ENCODE measurements at regions not wholly inside any gene's neighbourhood (a gene's known extent, or its start where the extent isn't known, plus 50 kb on each side); places are given as distances from the start of the nearest gene placed in this dataset.

DNA sequence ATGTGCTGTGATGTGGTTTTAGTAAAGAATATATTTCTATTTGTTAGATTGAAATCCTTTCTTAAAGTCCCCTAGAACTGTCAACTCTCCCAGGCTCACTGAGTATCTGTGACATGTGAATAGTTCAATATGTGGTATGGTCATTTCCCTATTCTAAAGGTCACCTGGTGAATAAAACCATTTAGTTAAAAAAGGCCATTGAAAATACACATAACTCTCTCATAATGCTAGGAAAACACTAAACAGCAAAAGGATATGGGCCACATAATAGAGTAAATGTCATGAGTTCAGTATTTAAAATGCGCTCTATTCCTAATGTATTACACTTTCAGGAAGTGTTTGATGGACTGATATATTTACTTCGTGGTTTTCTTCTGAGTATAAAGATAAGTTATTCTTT, 420.9 kb upstream of the JAG1 start:
- H3K27ac ChIP-seq (ENCODE audit: low read depth, low read length), result no peak overlapping the region
- no peak overlapping the region for H2BK15ac ChIP-seq (ENCODE audit: low read length)
- no peaks in the 10 kb centered on the region for H3K4me1 ChIP-seq (replicated peaks in 1 of 4; ENCODE audit: control insufficient read depth in 3 of 4, insufficient read depth in 4 of 4, low read length in 3 of 4)
- no peak overlapping the region for H3K23ac ChIP-seq (ENCODE audit: insufficient read length)
- H2BK12ac ChIP-seq (ENCODE audit: low read depth, low read length), result no peak overlapping the region
- H2AFZ ChIP-seq (ENCODE audit: low read length), result no peak overlapping the region
- H4K91ac ChIP-seq (replicated peaks; ENCODE audit: insufficient read length, low read length), result no peak overlapping the region
- no peaks in the 10 kb centered on the region for H3K9me3 ChIP-seq (ENCODE audit: insufficient read depth in 2 of 2, low read depth in 1 of 2, low read length in 1 of 2)
- no peak overlapping the region for H2AK5ac ChIP-seq (ENCODE audit: low read depth, low read length)
- CTCF ChIA-PET (ENCODE audit: partially characterized antibody), result no interaction called here
- no peak overlapping the region for H2BK20ac ChIP-seq (ENCODE audit: low read length)
- H4K8ac ChIP-seq (ENCODE audit: extremely low read depth, insufficient read depth, low read length), result no peak overlapping the region
- no peak overlapping the region for H3K56ac ChIP-seq (replicated peaks; ENCODE audit: insufficient read length, low read depth, low read length)
- no peak for TF ChIP-seq NANOG (IDR thresholded peaks at IDR 0.05; ENCODE audit: insufficient read depth, low read depth, low read length, poor library complexity, severe bottlenecking)
- TF ChIP-seq SP4 (IDR thresholded peaks at IDR 0.05; ENCODE audit: low read length), result no peak
- no peak for TF ChIP-seq RAD21 (IDR thresholded peaks at IDR 0.05 in 1 of 2, conservative IDR thresholded peaks at IDR 0.05 in 1 of 2; ENCODE audit: low read depth in 2 of 2, low read length in 2 of 2)
- no peak for TF ChIP-seq BRCA1 (IDR thresholded peaks at IDR 0.05; ENCODE audit: low read depth, low read length)
- TF ChIP-seq SAP30 (IDR thresholded peaks at IDR 0.05; ENCODE audit: insufficient read depth, insufficient replicate concordance, low read length), result no peak
- no peak for TF ChIP-seq JUN (IDR thresholded peaks at IDR 0.05; ENCODE audit: low read depth, low read length)
- TF ChIP-seq PHF8 (conservative IDR thresholded peaks at IDR 0.05; ENCODE audit: low read depth, low read length), result no peak
- no peak for TF ChIP-seq KDM4A (IDR thresholded peaks at IDR 0.05; ENCODE audit: low read depth, low read length, severe bottlenecking)
- TF ChIP-seq CHD2 (IDR thresholded peaks at IDR 0.05; ENCODE audit: low read length), result no peak
- no peak for TF ChIP-seq SP2 (IDR thresholded peaks at IDR 0.05; ENCODE audit: low read length)
- TF ChIP-seq SIRT6 (IDR thresholded peaks at IDR 0.05; ENCODE audit: low read length), result no peak
- TF ChIP-seq CTBP2 (IDR thresholded peaks at IDR 0.05; ENCODE audit: borderline replicate concordance, insufficient read depth, insufficient read length, low read length), result no peak
- TF ChIP-seq POLR2AphosphoS5 (IDR thresholded peaks at IDR 0.05; ENCODE audit: low read depth, low read length), result no peak
- TF ChIP-seq SP1 (IDR thresholded peaks at IDR 0.05; ENCODE audit: low read depth, low read length), result no peak
- no peak overlapping the region for H3K9ac ChIP-seq (replicated peaks in 1 of 4; ENCODE audit: extremely low read depth in 1 of 4, low read depth in 3 of 4, low read length in 3 of 4)
- no peak overlapping the region for H3K18ac ChIP-seq (ENCODE audit: extremely low read depth, low read length)
- H4K5ac ChIP-seq (ENCODE audit: insufficient read length, low read depth, low read length), result no peak overlapping the region
- H3K23me2 ChIP-seq (ENCODE audit: low read depth, low read length), result no peaks in the 10 kb centered on the region
- H4K20me1 ChIP-seq (replicated peaks in 1 of 2; ENCODE audit: control insufficient read depth in 1 of 2, insufficient read depth in 2 of 2, low read length in 2 of 2), result no peaks in the 10 kb centered on the region
- H2BK120ac ChIP-seq (replicated peaks; ENCODE audit: low read depth, low read length), result no peak overlapping the region
- H3K36me3 ChIP-seq (ENCODE audit: control insufficient read depth in 2 of 4, insufficient read depth in 4 of 4, low read length in 3 of 4), result no peaks in the 10 kb centered on the region
- H3K4me2 ChIP-seq (ENCODE audit: insufficient read depth in 1 of 2, low read depth in 2 of 2, low read length in 2 of 2), result no peak overlapping the region
- H3K4ac ChIP-seq (replicated peaks; ENCODE audit: insufficient read length, low read depth, low read length), result no peak overlapping the region
- 97% methylated on average over 2 of the region's 2 CpGs; no CpG with 5 or more reads in 1 of the 2 experiments for WGBS, 2 experiments (ENCODE audit: extremely low coverage in 1 of 2, insufficient coverage in 1 of 2, insufficient read length in 1 of 2, insufficient replicate concordance in 2 of 2, low coverage in 1 of 2, low lambda C conversion rate in 2 of 2, missing lambda C conversion rate in 1 of 2)
- H3K4me3 ChIP-seq (ENCODE audit: extremely low read depth in 1 of 4, insufficient read depth in 2 of 4, low read depth in 3 of 4, low read length in 4 of 4), result no peak overlapping the region
- H3K79me1 ChIP-seq (ENCODE audit: low read depth, low read length), result no peaks in the 10 kb centered on the region
- no peak overlapping the region for H2BK5ac ChIP-seq (ENCODE audit: low read depth, low read length)
- POLR2A ChIA-PET (ENCODE audit: partially characterized antibody), result no interaction called here
- DNase-seq (ENCODE audit: low read depth in 1 of 2, low spot score in 2 of 2), result no peak
- no peaks in the 10 kb centered on the region for H3K79me2 ChIP-seq (ENCODE audit: control insufficient read depth in 1 of 2, insufficient read depth in 2 of 2, low read length in 2 of 2)
- H3K14ac ChIP-seq (ENCODE audit: insufficient read length), result no peak overlapping the region
- H3K27me3 ChIP-seq (replicated peaks in 1 of 4; ENCODE audit: control insufficient read depth in 3 of 4, extremely low read depth in 1 of 4, insufficient read depth in 3 of 4, low read length in 3 of 4), result no peaks in the 10 kb centered on the region
- FAIRE-seq, result no peak

Measured in H1 (cell line).